GM18867 (cell line): ENCODE measurements at regions not wholly inside any gene's neighbourhood (a gene's known extent, or its start where the extent isn't known, plus 50 kb on each side); places are given as distances from the start of the nearest gene placed in this dataset.

ENCODE experiments used
- ATAC-seq: cut with Tn5 transposase; IDR thresholded peaks from one replicate; pipeline ENCODE4 v1.9.1; 2021; ENCODE audit warnings: mild to moderate bottlenecking, moderate library complexity; ENCODE audit not compliant: unreplicated experiment

DNA sequence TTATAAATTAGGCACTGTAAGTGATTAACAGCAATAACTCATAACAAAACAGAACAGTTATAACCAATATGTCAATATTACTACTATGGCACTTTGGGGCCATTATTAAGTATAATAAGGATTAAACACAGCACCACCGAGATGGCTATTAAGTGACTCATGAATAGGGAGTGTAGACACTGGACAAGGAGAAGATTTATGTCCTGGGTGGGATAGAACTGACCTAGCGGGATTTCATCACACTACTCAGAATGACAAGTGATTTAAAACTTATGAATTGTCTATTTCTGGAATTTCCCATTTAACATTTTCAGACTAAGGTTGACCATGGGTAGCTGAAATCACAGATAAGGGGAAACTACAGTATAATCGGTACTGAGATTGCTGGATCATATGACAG lies 79.0 kb upstream of the SLC7A1 start:
- ATAC-seq, result no peak

DNA sequence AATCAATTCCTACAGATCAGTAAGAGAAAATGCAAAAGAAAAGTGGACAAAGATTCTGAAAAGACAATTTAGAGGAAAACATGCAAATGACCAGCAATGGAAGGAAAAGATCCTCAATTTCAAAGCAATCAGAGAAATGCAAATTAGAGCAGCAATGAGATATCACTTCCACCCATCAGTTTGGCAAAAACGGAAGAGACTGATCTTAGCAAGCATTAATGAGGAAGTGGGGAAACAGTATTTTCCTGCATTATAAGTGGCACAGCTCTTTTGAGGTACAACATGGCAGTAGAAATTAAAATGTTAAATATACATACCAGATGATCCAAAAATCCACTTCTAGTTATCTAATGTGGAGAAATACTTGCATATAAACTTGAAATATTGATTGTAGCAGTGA lies 69.1 kb upstream of the SLC7A1 start:
- no peak for ATAC-seq

DNA sequence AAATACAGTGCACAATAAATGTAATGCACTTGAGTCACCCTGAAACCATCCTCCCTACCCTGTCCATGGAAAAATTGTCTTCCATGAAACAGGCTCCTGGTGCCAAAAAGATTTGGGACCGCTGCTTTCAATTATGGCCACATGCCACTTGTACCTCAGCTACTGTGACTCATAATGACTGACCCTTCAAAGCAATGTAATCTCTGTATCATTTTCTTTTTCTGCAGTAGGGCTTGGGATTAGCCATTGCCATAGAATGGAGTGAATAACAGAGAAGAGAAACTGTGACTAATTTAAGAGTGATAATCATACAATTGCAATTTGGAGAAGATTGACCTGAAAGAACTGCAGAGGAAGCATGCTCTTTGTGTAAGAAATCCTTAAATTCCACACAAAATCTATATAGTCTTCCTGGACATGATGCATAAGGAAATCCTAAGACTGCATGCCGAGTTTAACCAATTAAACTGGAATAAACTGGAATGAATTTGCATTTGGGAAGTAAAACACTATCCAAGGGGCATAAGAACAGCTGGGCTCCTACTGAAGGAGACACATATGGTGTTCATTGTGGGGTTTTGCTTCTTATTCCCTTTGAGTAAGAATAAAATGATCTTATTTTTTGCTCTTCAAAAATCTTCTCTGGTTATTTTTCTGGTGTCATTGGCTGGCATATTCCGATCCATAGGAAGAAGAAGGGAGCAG lies 59.5 kb upstream of the SLC7A1 start:
- ATAC-seq, result no peak

GRCh38 chr13:29654384-29654783 lies 58.9 kb upstream of the SLC7A1 start:
- no peak for ATAC-seq

DNA sequence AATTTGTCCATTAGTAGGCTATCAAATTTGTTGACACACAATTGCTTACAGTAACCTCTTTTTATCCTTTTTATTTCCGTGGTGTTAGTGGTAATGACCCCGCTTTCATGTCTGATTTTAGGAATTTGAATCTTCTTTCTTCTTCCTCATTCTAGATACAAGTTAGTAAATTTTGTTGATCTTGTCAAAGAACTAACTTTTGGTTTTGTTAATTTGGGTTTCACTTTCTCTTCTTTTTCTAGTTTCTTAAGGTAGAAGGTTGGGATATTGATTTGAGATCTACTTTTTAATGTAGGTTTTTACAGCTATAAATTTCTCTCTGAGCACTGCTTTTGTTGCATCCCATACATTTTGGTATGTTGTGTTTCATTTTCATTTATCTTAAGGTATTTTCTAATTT lies 53.3 kb upstream of the SLC7A1 start:
- peak; percentile 61 for ATAC-seq
